Brain microvascular endothelial cell (primary cell): ENCODE measurements at regions not wholly inside any gene's neighbourhood (a gene's known extent, or its start where the extent isn't known, plus 50 kb on each side); places are given as distances from the start of the nearest gene placed in this dataset.

Experiments used
- DNase-seq: peaks from one replicate; pipeline ENCODE4 v3.0.0-alpha.2; 2020
- H3K27ac ChIP-seq: fragments of 250-450 bp; sonication (Bioruptor Pico); 2 replicates; pipeline ENCODE4 v1.5.1; 2020; ENCODE audit warnings: mild to moderate bottlenecking, moderate library complexity
- H3K27me3 ChIP-seq: fragments of 250-450 bp; sonication (Bioruptor Pico); replicated peaks from 2 replicates; pipeline ENCODE4 v1.5.1; 2020; ENCODE audit warnings: mild to moderate bottlenecking
- H3K36me3 ChIP-seq: fragments of 250-450 bp; sonication (Bioruptor Pico); replicated peaks from 2 replicates; pipeline ENCODE4 v1.5.1; 2020; ENCODE audit warnings: mild to moderate bottlenecking
- H3K4me3 ChIP-seq: 2 replicates; pipeline ENCODE4 v1.5.1; 2011; ENCODE audit warnings: low read depth, mild to moderate bottlenecking, control low read depth, low read length, moderate library complexity
- in situ Hi-C: cut with HindIII; loops from 2 replicates; pipeline ENCODE4 v1.10.0; 2017; ENCODE audit warnings: low sequenced_read_pairs, low pct_ligation_motif_present
- TF ChIP-seq, protein P1 (sequence below): IDR thresholded peaks from 2 replicates; pipeline ENCODE4 v1.5.1; 2011; ENCODE audit warnings: low read depth, mild to moderate bottlenecking, moderate library complexity, low read length, control low read depth, inconsistent platforms; ENCODE audit errors: missing control alignments

- no peak overlapping the region for H3K27ac ChIP-seq
- no peak overlapping the region for H3K4me3 ChIP-seq
- DNase-seq: no peak
- no peaks in the 10 kb centered on the region for H3K36me3 ChIP-seq
- in situ Hi-C loops: no loop called here
- H3K27me3 ChIP-seq: peaks cover 50% of the 10 kb centered on the region
- TF ChIP-seq, protein P1, sequence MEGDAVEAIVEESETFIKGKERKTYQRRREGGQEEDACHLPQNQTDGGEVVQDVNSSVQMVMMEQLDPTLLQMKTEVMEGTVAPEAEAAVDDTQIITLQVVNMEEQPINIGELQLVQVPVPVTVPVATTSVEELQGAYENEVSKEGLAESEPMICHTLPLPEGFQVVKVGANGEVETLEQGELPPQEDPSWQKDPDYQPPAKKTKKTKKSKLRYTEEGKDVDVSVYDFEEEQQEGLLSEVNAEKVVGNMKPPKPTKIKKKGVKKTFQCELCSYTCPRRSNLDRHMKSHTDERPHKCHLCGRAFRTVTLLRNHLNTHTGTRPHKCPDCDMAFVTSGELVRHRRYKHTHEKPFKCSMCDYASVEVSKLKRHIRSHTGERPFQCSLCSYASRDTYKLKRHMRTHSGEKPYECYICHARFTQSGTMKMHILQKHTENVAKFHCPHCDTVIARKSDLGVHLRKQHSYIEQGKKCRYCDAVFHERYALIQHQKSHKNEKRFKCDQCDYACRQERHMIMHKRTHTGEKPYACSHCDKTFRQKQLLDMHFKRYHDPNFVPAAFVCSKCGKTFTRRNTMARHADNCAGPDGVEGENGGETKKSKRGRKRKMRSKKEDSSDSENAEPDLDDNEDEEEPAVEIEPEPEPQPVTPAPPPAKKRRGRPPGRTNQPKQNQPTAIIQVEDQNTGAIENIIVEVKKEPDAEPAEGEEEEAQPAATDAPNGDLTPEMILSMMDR: no peak
Measured at GRCh38 chr21:38649120-38649519, 150.8 kb upstream of the ERG start.

GRCh38 chr21:38651570-38651969 is 153.3 kb upstream of the ERG start:
- in situ Hi-C loops: no loop called here
- Histone ChIP-seq H3K27ac (no peak overlapping the region), H3K4me3 (no peak overlapping the region), H3K36me3 (no peaks in the 10 kb centered on the region), H3K27me3 (peaks cover 71% of the 10 kb centered on the region)
- TF ChIP-seq, protein P1: no peak
- DNase-seq: no peak

- Histone ChIP-seq H3K27me3 (peaks cover 73% of the 10 kb centered on the region), H3K36me3 (no peaks in the 10 kb centered on the region), H3K4me3 (no peak overlapping the region), H3K27ac (no peak overlapping the region)
- TF ChIP-seq, protein P1: no peak
- in situ Hi-C loops: no loop called here
- no peak for DNase-seq
Measured at GRCh38 chr21:38652396-38652795, 153.3 kb upstream of the ETS2 start.

DNA sequence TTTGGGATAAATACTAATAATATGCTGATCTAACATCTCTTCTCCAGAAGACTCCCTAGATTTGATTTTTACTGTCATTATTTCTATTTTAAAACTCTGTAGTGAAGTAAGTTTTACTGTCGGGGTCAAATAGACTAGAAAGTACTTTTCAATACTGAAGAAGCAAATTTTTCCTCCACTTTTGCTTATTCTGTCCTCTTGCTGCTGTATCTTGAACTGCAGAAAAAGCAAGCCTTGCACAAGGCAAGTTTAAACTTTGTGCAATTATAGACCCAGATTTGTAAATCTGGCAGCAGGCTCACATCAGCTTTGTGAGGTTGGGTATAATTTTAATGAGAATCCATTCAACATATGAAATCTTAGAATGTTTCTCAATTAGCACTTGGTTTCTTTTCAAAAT is 151.1 kb upstream of the ETS2 start:
- H3K4me3 ChIP-seq: no peak overlapping the region
- TF ChIP-seq, protein P1: no peak
- H3K27ac ChIP-seq: no peak overlapping the region
- H3K36me3 ChIP-seq: no peaks in the 10 kb centered on the region
- in situ Hi-C loops: no loop called here
- peaks cover 69% of the 10 kb centered on the region for H3K27me3 ChIP-seq
- DNase-seq: no peak

GRCh38 chr21:38658511-38658910 is 147.2 kb upstream of the ETS2 start:
- Histone ChIP-seq H3K36me3 (no peaks in the 10 kb centered on the region), H3K4me3 (no peak overlapping the region), H3K27ac (no peak overlapping the region), H3K27me3 (peaks cover 70% of the 10 kb centered on the region)
- in situ Hi-C loops: no loop called here
- no peak for DNase-seq
- TF ChIP-seq, protein P1: no peak

DNA sequence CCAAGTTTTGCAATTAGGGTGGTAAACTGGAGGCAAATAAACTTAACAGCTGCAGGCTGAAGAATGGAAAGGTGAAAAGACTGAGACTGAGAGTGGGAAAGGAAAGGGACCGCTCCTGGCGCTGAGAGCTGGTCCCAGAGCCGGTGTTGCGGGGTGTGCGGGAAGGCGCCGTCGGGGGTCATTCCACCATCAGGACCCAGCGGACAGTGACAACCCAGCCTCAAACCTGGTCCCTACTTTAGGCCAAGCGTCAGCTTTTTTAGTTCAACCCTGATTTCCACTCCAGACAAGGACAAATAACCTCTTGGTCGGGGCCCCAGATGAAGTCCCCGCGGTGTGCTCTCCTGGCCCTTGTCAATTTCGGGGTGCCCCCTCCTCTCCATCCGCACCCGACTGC is 145.8 kb upstream of the ETS2 start:
- Histone ChIP-seq H3K27me3 (peaks cover 68% of the 10 kb centered on the region), H3K36me3 (no peaks in the 10 kb centered on the region), H3K27ac (no peak overlapping the region), H3K4me3 (no peak overlapping the region)
- no peak for DNase-seq
- in situ Hi-C loops: no loop called here
- TF ChIP-seq, protein P1: no peak
